Spleen (tissue), 11 donors: ENCODE measurements at regions not wholly inside any gene's neighbourhood (a gene's known extent, or its start where the extent isn't known, plus 50 kb on each side); places are given as distances from the start of the nearest gene placed in this dataset.
"Not testable (repeated sequence)": the region's sequence is repeated elsewhere in the genome, so short reads cannot be mapped to it uniquely, and the experiment has no call there.

Experiments used
- DNase-seq: peaks from one replicate; pipeline ENCODE4 v3.0.0-alpha.2; 2020
- H3K27ac ChIP-seq, 8 donors: fragments of 200-600 bp; sonication (generic) in 7 of 8; 1 replicate in 4 of 8; 2 replicates in 4 of 8; pipeline versions ENCODE4 v1.5.0 to v1.8.0; 2016 to 2021; ENCODE audit warnings: inconsistent platforms in 4 of 8, mild to moderate bottlenecking in 4 of 8, moderate library complexity in 1 of 8
- H3K27me3 ChIP-seq, 7 donors: fragments of 200-600 bp; sonication (generic) in 6 of 7; replicated peaks in 1 of 7; 1 replicate in 4 of 7; 2 replicates in 3 of 7; pipeline versions ENCODE4 v1.5.0 to v1.8.0; 2016 to 2021; ENCODE audit warnings: inconsistent platforms in 3 of 7, mild to moderate bottlenecking in 1 of 7
- H3K36me3 ChIP-seq, 6 donors: fragments of 200-600 bp; sonication (generic) in 5 of 6; 1 replicate in 4 of 6; 2 replicates in 2 of 6; pipeline versions ENCODE4 v1.5.0 to v1.8.0; 2016 to 2021; ENCODE audit warnings: inconsistent platforms in 2 of 6
- H3K4me1 ChIP-seq, 6 donors: fragments of 200-600 bp; sonication (generic) in 5 of 6; 1 replicate in 3 of 6; 2 replicates in 3 of 6; pipeline versions ENCODE4 v1.5.0 to v1.8.0; 2016 to 2021; ENCODE audit warnings: inconsistent platforms in 3 of 6
- H3K4me3 ChIP-seq, 8 donors: fragments of 200-600 bp; sonication (generic) in 7 of 8; 1 replicate in 4 of 8; 2 replicates in 4 of 8; pipeline versions ENCODE4 v1.5.0 to v1.8.0; 2016 to 2021; ENCODE audit warnings: inconsistent platforms in 4 of 8, mild to moderate bottlenecking in 4 of 8, moderate library complexity in 2 of 8
- H3K9me3 ChIP-seq, 8 donors: fragments of 200-600 bp; sonication (generic) in 7 of 8; 1 replicate in 4 of 8; 2 replicates in 4 of 8; pipeline versions ENCODE4 v1.5.0 to v1.8.0; 2016 to 2021; ENCODE audit warnings: inconsistent platforms in 4 of 8
- POLR2A ChIP-seq, 3 donors: fragments of 450-650 bp; IDR thresholded peaks; one replicate each; pipeline ENCODE4 v1.5.1; 2017; ENCODE audit warnings: antibody characterized with exemption in 3 of 3, mild to moderate bottlenecking in 1 of 3
- POLR2AphosphoS5 ChIP-seq, 3 donors: sonication (generic); formaldehyde crosslinking; IDR thresholded peaks; one replicate each; pipeline ENCODE4 v1.5.1; 2017; ENCODE audit warnings: antibody characterized with exemption in 3 of 3
- WGBS, 5 donors: extraction: QIAGEN DNeasy Blood & Tissue Kit in 3 of 5; methylation state at CpG; one replicate each; pipeline versions ENCODE4 v1.1.5 to v1.1.7; 2013 to 2018; 5-methylcytosine and 5-hydroxymethylcytosine counted together
- intact Hi-C: fragments of 100-400 bp; cut with DNase I; formaldehyde crosslinking; loops from one replicate; pipeline ENCODE4 v1.15.0; 2023; ENCODE audit warnings: low total_unique reads
- TF ChIP-seq, protein P1 (sequence below), 11 experiments: fragments of 200-600 bp in 7 of 11; fragments of 450-650 bp in 4 of 11; sonication (generic) in 4 of 11; IDR thresholded peaks in 8 of 11; conservative IDR thresholded peaks in 3 of 11; 1 replicate in 7 of 11; 2 replicates in 4 of 11; pipeline versions ENCODE4 v1.4.0 to v1.8.0; 2016 to 2021; ENCODE audit warnings: antibody characterized with exemption in 11 of 11, inconsistent platforms in 4 of 11, mild to moderate bottlenecking in 1 of 11
- donor health status: healthy with polysubstance abuse.
- donor health status: DM: no; HTN: no; CAD: no; lungs with moderate emphysema.
- donor health status: DM: no; HTN: no; CAD: no.
- donor health status: Bipolar disorder and iron deficiency.
- donor health status: healthy.
- donor health status: DM: no; HTN: no; CAD: no.
- donor health status: DM: yes; HTN: yes; CAD: no.

DNA sequence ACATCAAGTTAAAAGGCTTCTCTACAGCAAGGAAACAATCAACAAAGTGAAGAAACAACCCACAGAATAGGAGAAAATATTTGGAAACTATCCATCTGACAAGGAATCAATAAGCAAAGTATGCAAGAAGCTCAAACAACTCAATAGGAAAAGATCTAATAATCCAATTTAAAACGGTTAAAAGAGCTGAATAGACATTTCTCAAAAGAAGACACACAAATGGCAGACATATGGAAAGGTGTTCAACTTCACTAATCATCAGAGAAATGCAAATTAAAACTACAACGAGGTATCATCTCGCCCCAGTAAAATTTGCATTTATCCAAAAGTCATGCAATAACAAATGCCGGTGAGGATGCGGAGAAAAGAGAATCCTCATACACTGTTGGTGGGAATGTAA is 82.2 kb upstream of the NECTIN3 start:
- Histone ChIP-seq H3K9me3 (peaks cover 0 to 17% (median 4%) of the 10 kb centered on the region in 8 donors), H3K27me3 (no peaks in the 10 kb centered on the region), H3K4me1 (no peaks in the 10 kb centered on the region), H3K36me3 (no peaks in the 10 kb centered on the region), H3K27ac (no peak overlapping the region), H3K4me3 (no peak overlapping the region)
- 87 to 93% (median 88%) methylated on average over 5 of the region's 5 CpGs for WGBS, 5 donors
- no peak for TF ChIP-seq POLR2A (IDR thresholded peaks at IDR 0.05)
- TF ChIP-seq, protein P1, sequence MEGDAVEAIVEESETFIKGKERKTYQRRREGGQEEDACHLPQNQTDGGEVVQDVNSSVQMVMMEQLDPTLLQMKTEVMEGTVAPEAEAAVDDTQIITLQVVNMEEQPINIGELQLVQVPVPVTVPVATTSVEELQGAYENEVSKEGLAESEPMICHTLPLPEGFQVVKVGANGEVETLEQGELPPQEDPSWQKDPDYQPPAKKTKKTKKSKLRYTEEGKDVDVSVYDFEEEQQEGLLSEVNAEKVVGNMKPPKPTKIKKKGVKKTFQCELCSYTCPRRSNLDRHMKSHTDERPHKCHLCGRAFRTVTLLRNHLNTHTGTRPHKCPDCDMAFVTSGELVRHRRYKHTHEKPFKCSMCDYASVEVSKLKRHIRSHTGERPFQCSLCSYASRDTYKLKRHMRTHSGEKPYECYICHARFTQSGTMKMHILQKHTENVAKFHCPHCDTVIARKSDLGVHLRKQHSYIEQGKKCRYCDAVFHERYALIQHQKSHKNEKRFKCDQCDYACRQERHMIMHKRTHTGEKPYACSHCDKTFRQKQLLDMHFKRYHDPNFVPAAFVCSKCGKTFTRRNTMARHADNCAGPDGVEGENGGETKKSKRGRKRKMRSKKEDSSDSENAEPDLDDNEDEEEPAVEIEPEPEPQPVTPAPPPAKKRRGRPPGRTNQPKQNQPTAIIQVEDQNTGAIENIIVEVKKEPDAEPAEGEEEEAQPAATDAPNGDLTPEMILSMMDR (IDR thresholded peaks at IDR 0.05 in 8 of 11, conservative IDR thresholded peaks at IDR 0.05 in 3 of 11) = no peak
- TF ChIP-seq POLR2AphosphoS5 (IDR thresholded peaks at IDR 0.05) = no peak
- no peak for DNase-seq
- intact Hi-C loops = no loop called here

DNA sequence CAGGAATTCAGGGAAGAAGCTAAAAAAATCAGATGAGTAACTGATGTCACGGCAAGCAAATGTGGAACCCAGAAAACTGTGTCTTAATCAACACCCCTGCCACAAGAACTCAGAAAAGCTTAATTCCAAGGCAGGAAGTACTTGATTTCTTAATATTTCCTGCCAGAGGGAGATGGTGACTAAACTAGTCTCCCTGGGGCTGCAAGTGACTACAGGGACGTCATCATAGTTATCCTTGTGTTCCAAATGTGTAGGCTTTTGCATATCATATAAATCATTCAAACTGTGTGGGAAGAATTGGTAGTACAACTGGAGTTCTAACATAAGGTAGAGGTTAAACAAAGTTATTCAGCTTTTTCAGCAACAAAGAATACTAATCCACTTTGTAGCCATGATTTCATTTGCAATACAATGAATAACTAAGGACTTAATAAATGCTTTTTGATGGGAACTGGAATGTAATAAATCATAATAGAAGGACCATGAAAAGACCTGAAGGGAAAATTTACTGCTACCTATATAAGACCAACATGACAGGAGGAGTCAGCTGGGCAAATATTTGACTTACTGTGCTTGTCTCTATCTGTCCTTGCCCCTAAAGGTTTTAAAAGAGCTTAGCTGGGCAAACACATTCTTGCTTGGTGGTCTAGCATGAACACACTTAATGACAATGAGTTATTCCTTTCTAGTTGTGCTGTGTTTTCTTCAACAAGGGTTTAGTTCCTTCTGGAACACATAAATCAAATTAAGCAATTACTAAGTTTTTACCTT is 76.0 kb upstream of the NECTIN3 start:
- Histone ChIP-seq H3K27me3 (no peaks in the 10 kb centered on the region), H3K9me3 (no peaks in the 10 kb centered on the region), H3K36me3 (no peaks in the 10 kb centered on the region), H3K4me3 (no peak overlapping the region), H3K4me1 (no peaks in the 10 kb centered on the region), H3K27ac (no peak overlapping the region)
- no peak for DNase-seq
- 5 to 16% (median 8%) methylated on average over 2 of the region's 2 CpGs for WGBS, 5 donors
- TF ChIP-seq POLR2A (IDR thresholded peaks at IDR 0.05) = no peak
- TF ChIP-seq POLR2AphosphoS5 (IDR thresholded peaks at IDR 0.05) = no peak
- TF ChIP-seq, protein P1 (IDR thresholded peaks at IDR 0.05 in 8 of 11, conservative IDR thresholded peaks at IDR 0.05 in 3 of 11) = no peak
- intact Hi-C loops = no loop called here

DNA sequence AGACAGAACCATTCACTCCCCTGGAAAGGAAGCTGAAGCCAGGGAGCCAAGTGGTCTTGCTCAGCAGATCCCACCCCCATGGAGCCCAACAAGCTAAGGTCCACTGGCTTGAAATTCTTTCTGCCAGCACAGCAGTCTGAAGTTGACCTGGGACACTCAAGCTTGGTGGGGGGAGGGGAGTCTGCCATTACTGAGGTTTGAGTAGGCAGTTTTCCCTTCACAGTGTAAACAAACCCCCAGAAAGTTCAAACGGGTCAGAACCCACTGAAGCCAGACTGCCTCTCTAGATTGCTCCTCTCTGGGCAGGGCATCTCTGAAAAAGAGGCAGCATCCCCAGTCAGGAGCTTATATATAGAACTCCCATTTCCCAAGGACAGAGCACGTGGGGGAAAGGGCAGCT is 72.8 kb upstream of the NECTIN3 start:
- peaks cover 0 to 11% (median 0%) of the 10 kb centered on the region in 8 donors for H3K9me3 ChIP-seq
- H3K4me1 ChIP-seq, H3K4me3 ChIP-seq, H3K27me3 ChIP-seq, DNase-seq, H3K36me3 ChIP-seq, H3K27ac ChIP-seq, intact Hi-C loops: not testable (repeated sequence)
- 42 to 63% (median 53%) methylated on average over 2 of the region's 2 CpGs for WGBS, 5 donors

DNA sequence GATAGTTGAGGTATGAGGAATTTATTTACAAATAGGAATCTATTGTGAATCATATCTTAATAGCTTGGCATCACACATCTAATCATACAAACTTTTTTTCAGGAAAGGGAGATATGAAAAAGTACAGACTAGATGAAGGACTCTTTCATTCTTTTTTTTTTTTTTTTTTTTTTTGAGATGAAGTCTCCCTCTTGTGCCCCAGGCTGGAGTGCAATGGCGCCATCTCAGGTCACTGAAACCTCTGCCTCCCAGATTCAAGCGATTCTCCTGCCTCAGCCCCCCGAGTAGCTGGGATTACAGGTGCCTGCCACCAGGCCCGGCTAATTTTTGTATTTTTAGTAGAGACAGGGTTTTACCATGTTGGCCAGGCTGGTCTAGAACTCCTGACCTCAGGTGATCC is 65.1 kb upstream of the NECTIN3 start:
- H3K27ac ChIP-seq, intact Hi-C loops, H3K4me1 ChIP-seq, H3K4me3 ChIP-seq, DNase-seq, H3K27me3 ChIP-seq, H3K36me3 ChIP-seq: not testable (repeated sequence)
- peaks cover 0 to 16% (median 0%) of the 10 kb centered on the region in 8 donors for H3K9me3 ChIP-seq
- 69 to 78% (median 71%) methylated on average over 4 of the region's 4 CpGs for WGBS, 5 donors

DNA sequence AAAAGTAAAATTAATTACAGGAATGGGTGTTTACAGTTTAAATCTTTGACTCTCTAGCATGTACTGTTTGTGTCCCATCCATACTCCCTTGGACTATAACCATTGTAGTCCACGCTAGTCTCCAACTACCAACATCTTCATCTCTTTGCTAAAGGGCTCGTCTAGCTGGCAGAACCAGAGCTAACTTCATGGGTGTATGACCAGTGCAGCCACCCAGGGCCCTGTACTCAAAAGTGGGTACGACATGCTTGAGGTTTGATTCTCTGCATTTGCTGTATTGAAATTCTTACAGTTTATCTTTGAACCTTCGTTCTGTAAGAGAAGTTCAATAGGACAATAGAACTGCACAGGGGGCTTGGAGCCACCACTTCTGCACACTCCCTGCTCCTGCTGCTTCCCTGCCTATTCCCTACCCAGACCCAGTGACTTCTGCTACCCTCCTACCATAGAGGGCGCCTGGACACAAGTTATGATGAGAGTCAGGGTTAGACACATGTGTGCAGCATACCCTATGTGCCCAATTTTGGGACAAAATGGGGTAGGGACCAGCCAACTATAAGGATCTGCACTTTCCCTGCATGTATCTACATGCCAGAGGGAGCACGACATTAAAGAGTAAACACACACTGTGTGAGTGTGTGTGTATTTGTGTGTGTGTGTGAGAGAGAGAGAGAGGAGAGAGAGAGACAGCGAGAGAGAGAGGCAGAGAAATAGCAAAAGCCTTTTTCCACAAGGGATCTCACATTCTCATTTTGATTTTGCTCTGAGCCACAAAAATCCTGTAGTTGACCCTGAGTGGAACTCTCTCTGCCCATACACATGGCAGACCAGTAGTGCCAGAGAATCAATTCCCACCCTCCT is 59.0 kb upstream of the NECTIN3 start:
- TF ChIP-seq POLR2A (IDR thresholded peaks at IDR 0.05) = no peak
- TF ChIP-seq, protein P1 (IDR thresholded peaks at IDR 0.05 in 8 of 11, conservative IDR thresholded peaks at IDR 0.05 in 3 of 11) = no peak
- no peak for TF ChIP-seq POLR2AphosphoS5 (IDR thresholded peaks at IDR 0.05)
- Histone ChIP-seq H3K4me1 (no peaks in the 10 kb centered on the region), H3K36me3 (no peaks in the 10 kb centered on the region), H3K4me3 (no peak overlapping the region), H3K27me3 (no peaks in the 10 kb centered on the region), H3K9me3 (no peaks in the 10 kb centered on the region), H3K27ac (no peak overlapping the region)
- intact Hi-C loops = no loop called here
- no peak for DNase-seq
- WGBS, 5 donors = 62 to 72% (median 67%) methylated on average over 6 to 7 of the region's 7 CpGs
